KMS-11 (cell line): ENCODE measurements at regions not wholly inside any gene's neighbourhood (a gene's known extent, or its start where the extent isn't known, plus 50 kb on each side); places are given as distances from the start of the nearest gene placed in this dataset.

Source experiments
- H2AFZ ChIP-seq: fragments of 200-600 bp; sonication (generic); 2 replicates; pipeline ENCODE4 v1.6.1; 2016; ENCODE audit warnings: antibody characterized with exemption, mixed run types, low read depth
- H3K27ac ChIP-seq: fragments of 200-600 bp; sonication (generic); 2 replicates; pipeline ENCODE4 v1.6.1; 2016; ENCODE audit warnings: mild to moderate bottlenecking, mixed run types
- H3K27me3 ChIP-seq: fragments of 200-600 bp; sonication (generic); 2 replicates; pipeline ENCODE4 v1.6.1; 2017; ENCODE audit warnings: mild to moderate bottlenecking, low read depth, mixed run types, moderate library complexity; ENCODE audit not compliant: insufficient read depth
- H3K36me3 ChIP-seq: fragments of 200-600 bp; sonication (generic); 2 replicates; pipeline ENCODE4 v1.6.1; 2017; ENCODE audit warnings: mild to moderate bottlenecking, mixed run types; ENCODE audit not compliant: insufficient read depth
- H3K4me1 ChIP-seq: fragments of 200-600 bp; sonication (generic); 2 replicates; pipeline ENCODE4 v1.6.1; 2016; ENCODE audit warnings: mild to moderate bottlenecking, low read depth, mixed run types; ENCODE audit not compliant: poor library complexity, severe bottlenecking
- H3K4me2 ChIP-seq: fragments of 200-600 bp; sonication (generic); 2 replicates; pipeline ENCODE4 v1.7.0; 2016; ENCODE audit warnings: mild to moderate bottlenecking, mixed run types
- H3K4me3 ChIP-seq: fragments of 200-600 bp; sonication (generic); IDR thresholded peaks from 2 replicates; pipeline ENCODE4 v1.6.1; 2017; ENCODE audit warnings: low read depth, low read length, mixed read lengths; ENCODE audit not compliant: insufficient read depth
- H3K79me2 ChIP-seq: fragments of 200-600 bp; sonication (generic); 2 replicates; pipeline ENCODE4 v1.6.1; 2016; ENCODE audit warnings: low read depth, mixed run types; ENCODE audit not compliant: insufficient read depth
- H3K9ac ChIP-seq: fragments of 200-600 bp; sonication (generic); 2 replicates; pipeline ENCODE4 v1.6.1; 2016; ENCODE audit warnings: mild to moderate bottlenecking, mixed run types
- H4K20me1 ChIP-seq: fragments of 200-600 bp; sonication (generic); 2 replicates; pipeline ENCODE4 v1.6.1; 2016; ENCODE audit warnings: mild to moderate bottlenecking, mixed run types; ENCODE audit not compliant: insufficient read depth
- CTCF ChIP-seq: fragments of 200-600 bp; sonication (generic); conservative IDR thresholded peaks from 2 replicates; pipeline ENCODE4 v1.6.1; 2017; ENCODE audit warnings: low read depth, mild to moderate bottlenecking, antibody characterized with exemption, low read length, moderate library complexity, mixed read lengths

GRCh38 chr22:47375621-47376321, 613.3 kb downstream of the TBC1D22A start:
- H2AFZ ChIP-seq = no peak overlapping the region
- H3K36me3 ChIP-seq = no peaks in the 10 kb centered on the region
- H3K4me2 ChIP-seq = no peak overlapping the region
- no peak for TF ChIP-seq CTCF
- no peaks in the 10 kb centered on the region for H3K79me2 ChIP-seq
- no peaks in the 10 kb centered on the region for H3K27me3 ChIP-seq
- no peak overlapping the region for H3K9ac ChIP-seq
- no peak overlapping the region for H3K27ac ChIP-seq
- H3K4me3 ChIP-seq = no peak overlapping the region
- H4K20me1 ChIP-seq = no peaks in the 10 kb centered on the region
- no peaks in the 10 kb centered on the region for H3K4me1 ChIP-seq

GRCh38 chr22:47374901-47375575, 612.6 kb downstream of the TBC1D22A start:
- no peaks in the 10 kb centered on the region for H3K4me1 ChIP-seq

GRCh38 chr22:47374273-47374771, 611.9 kb downstream of the TBC1D22A start:
- no peaks in the 10 kb centered on the region for H3K4me1 ChIP-seq
- H3K27me3 ChIP-seq = no peaks in the 10 kb centered on the region
- no peak overlapping the region for H2AFZ ChIP-seq
- TF ChIP-seq CTCF = no peak
- no peak overlapping the region for H3K9ac ChIP-seq
- no peaks in the 10 kb centered on the region for H3K36me3 ChIP-seq
- no peaks in the 10 kb centered on the region for H4K20me1 ChIP-seq
- no peak overlapping the region for H3K4me2 ChIP-seq
- H3K27ac ChIP-seq = no peak overlapping the region
- no peak overlapping the region for H3K4me3 ChIP-seq
- no peaks in the 10 kb centered on the region for H3K79me2 ChIP-seq

More at GRCh38 chr22:47374901-47375575, 612.6 kb downstream of the TBC1D22A start:
- H3K4me2 ChIP-seq = no peak overlapping the region
- H2AFZ ChIP-seq = no peak overlapping the region
- H3K27ac ChIP-seq = no peak overlapping the region
- H3K27me3 ChIP-seq = no peaks in the 10 kb centered on the region
- H3K36me3 ChIP-seq = no peaks in the 10 kb centered on the region
- no peak overlapping the region for H3K4me3 ChIP-seq
- no peaks in the 10 kb centered on the region for H4K20me1 ChIP-seq
- TF ChIP-seq CTCF = no peak
- H3K9ac ChIP-seq = no peak overlapping the region
- no peaks in the 10 kb centered on the region for H3K79me2 ChIP-seq

- Histone ChIP-seq H3K9ac (no peak overlapping the region), H3K27ac (no peak overlapping the region), H3K4me2 (no peak overlapping the region), H3K79me2 (no peaks in the 10 kb centered on the region), H3K27me3 (no peaks in the 10 kb centered on the region), H3K36me3 (no peaks in the 10 kb centered on the region), H2AFZ (no peak overlapping the region), H4K20me1 (no peaks in the 10 kb centered on the region), H3K4me3 (no peak overlapping the region), H3K4me1 (no peaks in the 10 kb centered on the region)
- no peak for TF ChIP-seq CTCF
Observed at GRCh38 chr22:47373648-47374272, 611.3 kb downstream of the TBC1D22A start.
